ENCODE measurements at regions not wholly inside any gene's neighbourhood (a gene's known extent, or its start where the extent isn't known, plus 50 kb on each side); places are given as distances from the start of the nearest gene placed in this dataset.

- Histone ChIP-seq H3K9me3 (no peaks in the 10 kb centered on the region), H3K27ac (no peak overlapping the region), H3K4me3 (no peak overlapping the region), H3K4me1 (no peaks in the 10 kb centered on the region), H3K36me3 (no peaks in the 10 kb centered on the region), H3K27me3 (no peaks in the 10 kb centered on the region)
- 56 to 81% methylated on average over 4 to 8 of the region's 9 CpGs for WGBS, 2 donors
- no peak for DNase-seq
- TF ChIP-seq POLR2A (IDR thresholded peaks at IDR 0.05), result no peak
- TF ChIP-seq, protein P1, sequence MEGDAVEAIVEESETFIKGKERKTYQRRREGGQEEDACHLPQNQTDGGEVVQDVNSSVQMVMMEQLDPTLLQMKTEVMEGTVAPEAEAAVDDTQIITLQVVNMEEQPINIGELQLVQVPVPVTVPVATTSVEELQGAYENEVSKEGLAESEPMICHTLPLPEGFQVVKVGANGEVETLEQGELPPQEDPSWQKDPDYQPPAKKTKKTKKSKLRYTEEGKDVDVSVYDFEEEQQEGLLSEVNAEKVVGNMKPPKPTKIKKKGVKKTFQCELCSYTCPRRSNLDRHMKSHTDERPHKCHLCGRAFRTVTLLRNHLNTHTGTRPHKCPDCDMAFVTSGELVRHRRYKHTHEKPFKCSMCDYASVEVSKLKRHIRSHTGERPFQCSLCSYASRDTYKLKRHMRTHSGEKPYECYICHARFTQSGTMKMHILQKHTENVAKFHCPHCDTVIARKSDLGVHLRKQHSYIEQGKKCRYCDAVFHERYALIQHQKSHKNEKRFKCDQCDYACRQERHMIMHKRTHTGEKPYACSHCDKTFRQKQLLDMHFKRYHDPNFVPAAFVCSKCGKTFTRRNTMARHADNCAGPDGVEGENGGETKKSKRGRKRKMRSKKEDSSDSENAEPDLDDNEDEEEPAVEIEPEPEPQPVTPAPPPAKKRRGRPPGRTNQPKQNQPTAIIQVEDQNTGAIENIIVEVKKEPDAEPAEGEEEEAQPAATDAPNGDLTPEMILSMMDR (IDR thresholded peaks at IDR 0.05), result no peak
- intact Hi-C loops (cut with DNase I), result no loop called here
Observed at GRCh38 chr16:49115956-49116355, 165.7 kb downstream of the CBLN1 start.

GRCh38 chr16:49112754-49113153 is 168.9 kb downstream of the CBLN1 start:
- TF ChIP-seq, protein P1 (IDR thresholded peaks at IDR 0.05), result no peak
- TF ChIP-seq POLR2A (IDR thresholded peaks at IDR 0.05), result no peak
- H3K4me1 ChIP-seq, result no peaks in the 10 kb centered on the region
- H3K4me3 ChIP-seq, result no peak overlapping the region
- no peaks in the 10 kb centered on the region for H3K36me3 ChIP-seq
- no peak for DNase-seq
- intact Hi-C loops (cut with DNase I), result no loop called here
- 44 to 67% methylated on average over 5 of the region's 5 CpGs for WGBS, 2 donors
- no peaks in the 10 kb centered on the region for H3K9me3 ChIP-seq
- H3K27ac ChIP-seq, result no peak overlapping the region
- H3K27me3 ChIP-seq, result no peaks in the 10 kb centered on the region

DNA sequence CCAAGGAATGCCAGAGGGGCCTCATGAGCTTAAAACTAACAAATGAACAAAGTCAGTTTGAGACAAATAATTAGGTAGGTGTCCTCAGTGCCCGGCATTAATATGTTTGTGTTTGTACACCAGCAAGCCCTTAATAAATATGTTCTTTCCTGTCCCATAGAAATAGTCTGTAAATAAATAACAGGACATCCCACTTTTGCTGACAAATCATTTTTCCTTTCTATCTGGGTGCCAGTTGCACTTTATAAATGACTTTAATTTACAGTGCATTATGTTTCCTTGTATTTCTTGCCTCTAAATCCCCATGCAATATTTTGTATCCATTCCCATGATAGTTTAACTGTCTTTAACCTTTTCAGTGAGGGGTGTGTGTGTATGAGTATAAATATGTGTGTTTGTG is 170.3 kb downstream of the CBLN1 start:
- Histone ChIP-seq H3K4me1 (no peaks in the 10 kb centered on the region), H3K27me3 (no peaks in the 10 kb centered on the region), H3K36me3 (no peaks in the 10 kb centered on the region), H3K4me3 (no peak overlapping the region), H3K9me3 (no peaks in the 10 kb centered on the region), H3K27ac (no peak overlapping the region)
- DNase-seq, result no peak
- 43 to 48% methylated on average over 1 of the region's 1 CpG for WGBS, 2 donors
- intact Hi-C loops (cut with DNase I), result no loop called here
- TF ChIP-seq POLR2A (IDR thresholded peaks at IDR 0.05), result no peak
- TF ChIP-seq, protein P1 (IDR thresholded peaks at IDR 0.05), result no peak

- Histone ChIP-seq H3K4me1 (no peaks in the 10 kb centered on the region), H3K36me3 (no peaks in the 10 kb centered on the region), H3K27me3 (no peaks in the 10 kb centered on the region), H3K4me3 (no peak overlapping the region), H3K27ac (no peak overlapping the region), H3K9me3 (no peaks in the 10 kb centered on the region)
- intact Hi-C loops (cut with DNase I), result no loop called here
- TF ChIP-seq, protein P1 (IDR thresholded peaks at IDR 0.05), result no peak
- no peak for TF ChIP-seq POLR2A (IDR thresholded peaks at IDR 0.05)
- 71 to 74% methylated on average over 3 of the region's 3 CpGs for WGBS, 2 donors
- DNase-seq, result no peak
Observed at GRCh38 chr16:49108611-49109010, 173.0 kb downstream of the CBLN1 start.

DNA sequence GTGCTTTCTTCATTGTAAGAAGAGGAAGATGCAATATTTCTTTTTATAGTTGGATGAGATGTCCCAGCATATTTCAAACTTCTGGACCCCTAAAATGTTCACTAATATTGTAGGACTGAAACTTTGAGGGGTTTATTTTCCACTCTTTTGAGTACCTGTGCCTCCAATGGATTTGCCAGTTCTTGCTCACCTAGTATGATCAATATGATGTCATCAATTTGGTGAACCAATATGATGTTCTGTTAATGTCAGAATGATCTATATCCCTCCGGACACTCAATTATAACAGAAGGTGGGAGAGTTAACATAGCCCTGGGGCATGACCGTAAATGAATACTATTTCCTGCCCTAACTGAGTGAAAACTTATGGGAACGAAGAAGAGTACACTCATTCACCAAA is 178.3 kb downstream of the CBLN1 start:
- Histone ChIP-seq H3K27ac (no peak overlapping the region), H3K36me3 (no peaks in the 10 kb centered on the region), H3K9me3 (peaks cover 0 to 7% (median 0%) of the 10 kb centered on the region in 3 donors), H3K27me3 (no peaks in the 10 kb centered on the region), H3K4me3 (no peak overlapping the region), H3K4me1 (no peaks in the 10 kb centered on the region)
- WGBS, 2 donors, result 82 to 84% methylated on average over 3 of the region's 3 CpGs
- DNase-seq, result no peak
- TF ChIP-seq POLR2A (IDR thresholded peaks at IDR 0.05), result no peak
- intact Hi-C loops (cut with DNase I), result no loop called here

DNA sequence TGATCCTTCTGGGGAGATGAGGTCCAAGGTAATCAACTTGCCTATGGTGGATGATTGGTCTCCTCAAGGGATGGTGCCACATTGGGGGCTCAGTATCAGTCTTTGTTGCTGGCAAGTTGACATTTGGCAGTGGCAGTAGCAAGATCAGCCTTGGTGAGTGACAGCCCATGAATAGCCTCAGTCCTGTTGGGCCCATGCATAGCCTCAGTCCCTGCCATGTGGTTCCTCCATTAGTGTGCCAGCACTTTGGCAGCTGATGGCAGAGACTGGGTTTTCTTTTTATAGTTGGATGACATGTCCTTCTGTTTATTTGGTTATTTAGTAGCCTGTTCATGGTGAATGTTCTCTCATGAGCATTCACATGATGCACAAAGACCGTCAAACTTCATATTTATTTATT is 179.6 kb downstream of the CBLN1 start:
- H3K36me3 ChIP-seq, result no peaks in the 10 kb centered on the region
- intact Hi-C loops (cut with DNase I), result no loop called here
- no peaks in the 10 kb centered on the region for H3K27me3 ChIP-seq
- H3K4me3 ChIP-seq, result no peak overlapping the region
- 82 to 88% methylated on average over 1 of the region's 1 CpG for WGBS, 2 donors
- no peak for TF ChIP-seq POLR2A (IDR thresholded peaks at IDR 0.05)
- TF ChIP-seq, protein P1 (IDR thresholded peaks at IDR 0.05), result no peak
- peaks cover 0 to 7% (median 0%) of the 10 kb centered on the region in 3 donors for H3K9me3 ChIP-seq
- DNase-seq, result no peak
- H3K27ac ChIP-seq, result no peak overlapping the region
- H3K4me1 ChIP-seq, result no peaks in the 10 kb centered on the region

Data from esophagus squamous epithelium (tissue), 5 donors.